MM.1S (cell line): ENCODE measurements at regions not wholly inside any gene's neighbourhood (a gene's known extent, or its start where the extent isn't known, plus 50 kb on each side); places are given as distances from the start of the nearest gene placed in this dataset.

Source experiments
- EZH2 ChIP-seq: fragments of 300-600 bp; sonication (generic); optimal IDR thresholded peaks from 2 replicates; pipeline ENCODE3; 2017; ENCODE audit warnings: low read depth, mild to moderate bottlenecking, antibody characterized with exemption, low read length, mixed read lengths
- EZH2phosphoT487 ChIP-seq: fragments of 300-600 bp; sonication (generic); IDR thresholded peaks from 2 replicates; pipeline ENCODE4 v1.6.1; 2018; ENCODE audit warnings: antibody characterized with exemption, low read length
- TF ChIP-seq, protein P1 (sequence below): fragments of 300-600 bp; sonication (generic); IDR thresholded peaks from 2 replicates; pipeline ENCODE4 v1.5.1; 2016; ENCODE audit warnings: antibody characterized with exemption, low read length, mixed read lengths

DNA sequence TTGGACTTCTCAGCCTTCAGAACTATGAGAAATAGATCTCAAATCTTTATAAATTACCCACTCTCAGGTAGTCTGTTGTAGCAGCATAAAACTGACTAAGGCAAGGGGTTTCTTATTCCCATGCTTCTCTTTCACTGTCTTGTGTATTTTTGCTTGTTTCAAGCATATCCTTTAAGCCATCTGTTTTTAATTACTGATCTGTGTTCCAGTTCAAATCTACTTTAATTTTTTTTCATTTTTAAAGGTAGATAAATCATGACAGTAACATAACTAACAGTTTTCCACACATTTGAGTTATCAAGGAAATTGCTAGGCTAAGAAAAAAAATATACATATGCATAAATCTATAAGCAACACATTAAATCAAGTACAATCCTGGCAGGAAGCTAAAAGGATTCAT, 317.9 kb upstream of the TNP1 start:
- TF ChIP-seq EZH2phosphoT487 (no peak), EZH2 (no peak)
- TF ChIP-seq, protein P1, sequence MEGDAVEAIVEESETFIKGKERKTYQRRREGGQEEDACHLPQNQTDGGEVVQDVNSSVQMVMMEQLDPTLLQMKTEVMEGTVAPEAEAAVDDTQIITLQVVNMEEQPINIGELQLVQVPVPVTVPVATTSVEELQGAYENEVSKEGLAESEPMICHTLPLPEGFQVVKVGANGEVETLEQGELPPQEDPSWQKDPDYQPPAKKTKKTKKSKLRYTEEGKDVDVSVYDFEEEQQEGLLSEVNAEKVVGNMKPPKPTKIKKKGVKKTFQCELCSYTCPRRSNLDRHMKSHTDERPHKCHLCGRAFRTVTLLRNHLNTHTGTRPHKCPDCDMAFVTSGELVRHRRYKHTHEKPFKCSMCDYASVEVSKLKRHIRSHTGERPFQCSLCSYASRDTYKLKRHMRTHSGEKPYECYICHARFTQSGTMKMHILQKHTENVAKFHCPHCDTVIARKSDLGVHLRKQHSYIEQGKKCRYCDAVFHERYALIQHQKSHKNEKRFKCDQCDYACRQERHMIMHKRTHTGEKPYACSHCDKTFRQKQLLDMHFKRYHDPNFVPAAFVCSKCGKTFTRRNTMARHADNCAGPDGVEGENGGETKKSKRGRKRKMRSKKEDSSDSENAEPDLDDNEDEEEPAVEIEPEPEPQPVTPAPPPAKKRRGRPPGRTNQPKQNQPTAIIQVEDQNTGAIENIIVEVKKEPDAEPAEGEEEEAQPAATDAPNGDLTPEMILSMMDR: no peak
